ENCODE measurements at regions not wholly inside any gene's neighbourhood (a gene's known extent, or its start where the extent isn't known, plus 50 kb on each side); places are given as distances from the start of the nearest gene placed in this dataset.

- H3K4me1 Mint-ChIP-seq, result no peaks in the 10 kb centered on the region
- H3K36me3 ChIP-seq (ENCODE audit: control insufficient read depth in 2 of 2, extremely low read depth in 1 of 2, insufficient read depth in 1 of 2, low read length in 1 of 2), result no peaks in the 10 kb centered on the region
- peaks cover 6 to 20% (median 6%) of the 10 kb centered on the region in 3 donors for H3K9me3 Mint-ChIP-seq
- CTCF ChIA-PET, result no interaction called here
- no peak overlapping the region for H3K4me3 Mint-ChIP-seq
- ATAC-seq (replicated peaks in 1 of 4) (no peak), DNase-seq (no peak)
- H3K27ac Mint-ChIP-seq, result no peak overlapping the region
- H3K27me3 ChIP-seq (replicated peaks in 1 of 2; ENCODE audit: control insufficient read depth in 2 of 2, extremely low read depth in 1 of 2, insufficient read depth in 2 of 2, low read length in 1 of 2), result no peaks in the 10 kb centered on the region
- no peaks in the 10 kb centered on the region for H3K36me3 Mint-ChIP-seq
- POLR2A ChIA-PET, result no interaction called here
- H3K27ac ChIP-seq (ENCODE audit: low read length), result no peak overlapping the region
- H3K4me3 ChIP-seq (ENCODE audit: control insufficient read depth in 1 of 2, extremely low read depth in 1 of 2, low read length in 1 of 2), result no peak overlapping the region
- H3K4me1 ChIP-seq (ENCODE audit: control insufficient read depth in 1 of 2, extremely low read depth in 1 of 2, insufficient read depth in 2 of 2, low read length in 2 of 2), result no peaks in the 10 kb centered on the region
- WGBS (ENCODE audit: insufficient coverage), result 80% methylated on average over 1 of the region's 2 CpGs
- H3K27me3 Mint-ChIP-seq, result no peaks in the 10 kb centered on the region
- H3K9me3 ChIP-seq, result no peaks in the 10 kb centered on the region
Observed at GRCh38 chr10:52525761-52526160, 211.7 kb downstream of the DKK1 start.

- H3K27me3 Mint-ChIP-seq, result no peaks in the 10 kb centered on the region
- no peaks in the 10 kb centered on the region for H3K36me3 Mint-ChIP-seq
- ATAC-seq (replicated peaks in 1 of 4) (no peak), DNase-seq (no peak)
- no peaks in the 10 kb centered on the region for H3K27me3 ChIP-seq (replicated peaks in 1 of 2; ENCODE audit: control insufficient read depth in 2 of 2, extremely low read depth in 1 of 2, insufficient read depth in 2 of 2, low read length in 1 of 2)
- no peak overlapping the region for H3K27ac ChIP-seq (ENCODE audit: low read length)
- no CpG with 5 or more reads among the region's 1 CpG for WGBS (ENCODE audit: insufficient coverage)
- H3K4me1 Mint-ChIP-seq, result no peaks in the 10 kb centered on the region
- no peaks in the 10 kb centered on the region for H3K9me3 ChIP-seq
- no peak overlapping the region for H3K27ac Mint-ChIP-seq
- peaks cover 6 to 20% (median 6%) of the 10 kb centered on the region in 3 donors for H3K9me3 Mint-ChIP-seq
- POLR2A ChIA-PET, result no interaction called here
- CTCF ChIA-PET, result no interaction called here
- H3K4me1 ChIP-seq (ENCODE audit: control insufficient read depth in 1 of 2, extremely low read depth in 1 of 2, insufficient read depth in 2 of 2, low read length in 2 of 2), result no peaks in the 10 kb centered on the region
- no peak overlapping the region for H3K4me3 ChIP-seq (ENCODE audit: control insufficient read depth in 1 of 2, extremely low read depth in 1 of 2, low read length in 1 of 2)
- no peaks in the 10 kb centered on the region for H3K36me3 ChIP-seq (ENCODE audit: control insufficient read depth in 2 of 2, extremely low read depth in 1 of 2, insufficient read depth in 1 of 2, low read length in 1 of 2)
- H3K4me3 Mint-ChIP-seq, result no peak overlapping the region
Observed at GRCh38 chr10:52526251-52526823, 212.3 kb downstream of the DKK1 start.

- ChIA-PET POLR2A (no interaction called here), CTCF (no interaction called here)
- Mint-ChIP-seq H3K9me3 (peaks cover 0 to 19% (median 16%) of the 10 kb centered on the region in 3 donors), H3K27me3 (no peaks in the 10 kb centered on the region), H3K4me1 (no peaks in the 10 kb centered on the region), H3K36me3 (no peaks in the 10 kb centered on the region), H3K27ac (no peak overlapping the region), H3K4me3 (no peak overlapping the region)
- Histone ChIP-seq H3K27me3 (replicated peaks in 1 of 2; ENCODE audit: control insufficient read depth in 2 of 2, extremely low read depth in 1 of 2, insufficient read depth in 2 of 2, low read length in 1 of 2) (no peaks in the 10 kb centered on the region), H3K9me3 (no peaks in the 10 kb centered on the region), H3K27ac (ENCODE audit: low read length) (no peak overlapping the region), H3K4me1 (ENCODE audit: control insufficient read depth in 1 of 2, extremely low read depth in 1 of 2, insufficient read depth in 2 of 2, low read length in 2 of 2) (no peaks in the 10 kb centered on the region), H3K36me3 (ENCODE audit: control insufficient read depth in 2 of 2, extremely low read depth in 1 of 2, insufficient read depth in 1 of 2, low read length in 1 of 2) (no peaks in the 10 kb centered on the region), H3K4me3 (ENCODE audit: control insufficient read depth in 1 of 2, extremely low read depth in 1 of 2, low read length in 1 of 2) (no peak overlapping the region)
- DNase-seq (no peak), ATAC-seq (replicated peaks in 1 of 4) (no peak)
Observed at GRCh38 chr10:52532650-52533290, 218.7 kb downstream of the DKK1 start.

GRCh38 chr10:52533986-52534385, 219.9 kb downstream of the DKK1 start:
- H3K36me3 Mint-ChIP-seq, result no peaks in the 10 kb centered on the region
- Histone ChIP-seq H3K9me3 (no peaks in the 10 kb centered on the region), H3K4me1 (ENCODE audit: control insufficient read depth in 1 of 2, extremely low read depth in 1 of 2, insufficient read depth in 2 of 2, low read length in 2 of 2) (no peaks in the 10 kb centered on the region), H3K27ac (ENCODE audit: low read length) (no peak overlapping the region), H3K4me3 (ENCODE audit: control insufficient read depth in 1 of 2, extremely low read depth in 1 of 2, low read length in 1 of 2) (no peak overlapping the region), H3K27me3 (replicated peaks in 1 of 2; ENCODE audit: control insufficient read depth in 2 of 2, extremely low read depth in 1 of 2, insufficient read depth in 2 of 2, low read length in 1 of 2) (no peaks in the 10 kb centered on the region), H3K36me3 (ENCODE audit: control insufficient read depth in 2 of 2, extremely low read depth in 1 of 2, insufficient read depth in 1 of 2, low read length in 1 of 2) (no peaks in the 10 kb centered on the region)
- no peaks in the 10 kb centered on the region for H3K4me1 Mint-ChIP-seq
- CTCF ChIA-PET, result no interaction called here
- DNase-seq (no peak), ATAC-seq (replicated peaks in 1 of 4) (no peak)
- peaks cover 0 to 19% (median 16%) of the 10 kb centered on the region in 3 donors for H3K9me3 Mint-ChIP-seq
- POLR2A ChIA-PET, result interaction anchor here in 1 of 2 donors (0.7 kb wide), 1 partner anchor 83 kb away, joined by 3 read pairs; no protein-coding TSS in a partner anchor
- no peak overlapping the region for H3K27ac Mint-ChIP-seq
- no peaks in the 10 kb centered on the region for H3K27me3 Mint-ChIP-seq
- H3K4me3 Mint-ChIP-seq, result no peak overlapping the region

GRCh38 chr10:52539463-52539862, 225.4 kb downstream of the DKK1 start:
- H3K27ac Mint-ChIP-seq, result no peak overlapping the region
- no peak for ATAC-seq (replicated peaks in 1 of 4)

DNA sequence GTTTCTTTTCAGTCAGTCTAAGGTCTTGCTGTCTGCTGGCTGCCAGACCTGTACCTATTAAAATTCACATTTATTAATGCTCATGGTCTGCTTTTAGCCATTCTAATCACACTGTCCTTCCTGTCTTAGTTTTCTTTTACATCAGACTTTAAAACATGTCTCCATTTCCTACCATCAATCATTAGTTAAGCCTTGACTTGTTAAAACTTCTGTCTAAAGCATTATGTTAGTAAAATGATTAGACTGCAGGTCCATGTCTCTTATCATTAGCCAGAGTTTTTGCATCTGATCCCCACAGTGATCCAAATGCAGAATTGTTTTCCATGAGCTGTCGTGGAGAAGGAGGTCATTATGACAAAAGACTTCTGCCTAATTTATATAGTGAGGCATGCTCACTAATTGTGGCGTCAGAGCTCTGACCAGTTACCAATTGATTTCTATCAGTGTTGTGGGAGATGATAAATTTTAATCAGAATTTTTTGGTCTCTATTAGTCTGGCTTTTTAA, 226.5 kb downstream of the DKK1 start:
- no peaks in the 10 kb centered on the region for H3K9me3 ChIP-seq
- H3K36me3 ChIP-seq (ENCODE audit: control insufficient read depth in 2 of 2, extremely low read depth in 1 of 2, insufficient read depth in 1 of 2, low read length in 1 of 2), result no peaks in the 10 kb centered on the region
- Mint-ChIP-seq H3K9me3 (peaks cover 5 to 25% (median 14%) of the 10 kb centered on the region in 3 donors), H3K27ac (no peak overlapping the region), H3K4me1 (no peaks in the 10 kb centered on the region), H3K4me3 (no peak overlapping the region), H3K27me3 (no peaks in the 10 kb centered on the region), H3K36me3 (no peaks in the 10 kb centered on the region)
- WGBS (ENCODE audit: insufficient coverage), result 40% methylated on average over 1 of the region's 2 CpGs
- ChIA-PET CTCF (no interaction called here), POLR2A (no interaction called here)
- H3K27ac ChIP-seq (ENCODE audit: low read length), result no peak overlapping the region
- DNase-seq (no peak), ATAC-seq (replicated peaks in 1 of 4) (no peak)
- no peaks in the 10 kb centered on the region for H3K4me1 ChIP-seq (ENCODE audit: control insufficient read depth in 1 of 2, extremely low read depth in 1 of 2, insufficient read depth in 2 of 2, low read length in 2 of 2)
- no peak overlapping the region for H3K4me3 ChIP-seq (ENCODE audit: control insufficient read depth in 1 of 2, extremely low read depth in 1 of 2, low read length in 1 of 2)
- H3K27me3 ChIP-seq (replicated peaks in 1 of 2; ENCODE audit: control insufficient read depth in 2 of 2, extremely low read depth in 1 of 2, insufficient read depth in 2 of 2, low read length in 1 of 2), result no peaks in the 10 kb centered on the region

More at GRCh38 chr10:52539463-52539862, 225.4 kb downstream of the DKK1 start:
- H3K27ac ChIP-seq (ENCODE audit: low read length), result no peak overlapping the region
- ChIA-PET POLR2A (no interaction called here), CTCF (interaction anchor here in 1 of 2 donors (0.9 kb wide), 1 partner anchor 1054 kb away, joined by 3 read pairs; no protein-coding TSS in a partner anchor)
- no peak overlapping the region for H3K4me3 Mint-ChIP-seq
- H3K9me3 ChIP-seq, result no peaks in the 10 kb centered on the region
- no peaks in the 10 kb centered on the region for H3K36me3 ChIP-seq (ENCODE audit: control insufficient read depth in 2 of 2, extremely low read depth in 1 of 2, insufficient read depth in 1 of 2, low read length in 1 of 2)
- 40% methylated on average over 1 of the region's 2 CpGs for WGBS (ENCODE audit: insufficient coverage)
- no peak overlapping the region for H3K4me3 ChIP-seq (ENCODE audit: control insufficient read depth in 1 of 2, extremely low read depth in 1 of 2, low read length in 1 of 2)
- no peak for DNase-seq
- no peaks in the 10 kb centered on the region for H3K27me3 ChIP-seq (replicated peaks in 1 of 2; ENCODE audit: control insufficient read depth in 2 of 2, extremely low read depth in 1 of 2, insufficient read depth in 2 of 2, low read length in 1 of 2)
- H3K4me1 ChIP-seq (ENCODE audit: control insufficient read depth in 1 of 2, extremely low read depth in 1 of 2, insufficient read depth in 2 of 2, low read length in 2 of 2), result no peaks in the 10 kb centered on the region
- no peaks in the 10 kb centered on the region for H3K36me3 Mint-ChIP-seq
- no peaks in the 10 kb centered on the region for H3K27me3 Mint-ChIP-seq
- peaks cover 5 to 22% (median 17%) of the 10 kb centered on the region in 3 donors for H3K9me3 Mint-ChIP-seq
- H3K4me1 Mint-ChIP-seq, result no peaks in the 10 kb centered on the region
